Lung (tissue), 11 donors: ENCODE measurements at regions not wholly inside any gene's neighbourhood (a gene's known extent, or its start where the extent isn't known, plus 50 kb on each side); places are given as distances from the start of the nearest gene placed in this dataset.

ENCODE experiments used
- ATAC-seq: fragments of 200-7000 bp; cut with Tn5 transposase; one replicate; pipeline ENCODE4 v1.9.1; 2020; ENCODE audit warnings: moderate number of reproducible peaks; ENCODE audit not compliant: insufficient read depth, low FRiP score
- DNase-seq, 3 donors: peaks; one replicate each; pipeline ENCODE4 v3.0.0-alpha.2; 2013 to 2017
- H3K27ac ChIP-seq, 2 donors: one replicate each; pipeline ENCODE4 v1.5.1; 2013; ENCODE audit warnings: mild to moderate bottlenecking in 2 of 2, moderate library complexity in 2 of 2, control low read depth in 1 of 2, inconsistent platforms in 1 of 2, low read depth in 1 of 2, low read length in 1 of 2
- H3K27me3 ChIP-seq, 3 donors: one replicate each; pipeline ENCODE4 v1.5.1; 2013; ENCODE audit warnings: low read length in 2 of 3; ENCODE audit not compliant: control insufficient read depth in 3 of 3, insufficient read depth in 3 of 3
- H3K36me3 ChIP-seq, 4 donors: one replicate each; pipeline ENCODE4 v1.5.1; 2013; ENCODE audit warnings: low read length in 4 of 4, mild to moderate bottlenecking in 1 of 4, moderate library complexity in 1 of 4; ENCODE audit not compliant: control insufficient read depth in 4 of 4, insufficient read depth in 4 of 4
- H3K4me1 ChIP-seq, 5 donors: one replicate each; pipeline ENCODE4 v1.5.1; 2013; ENCODE audit warnings: low read length in 5 of 5, mild to moderate bottlenecking in 2 of 5, moderate library complexity in 1 of 5; ENCODE audit not compliant: control insufficient read depth in 5 of 5, insufficient read depth in 5 of 5
- H3K4me3 ChIP-seq: one replicate; pipeline ENCODE4 v1.5.1; 2013; ENCODE audit warnings: mild to moderate bottlenecking, control low read depth, moderate library complexity
- H3K9ac ChIP-seq, 2 donors: one replicate each; pipeline ENCODE4 v1.5.1; 2013; ENCODE audit warnings: low read length in 2 of 2, control low read depth in 1 of 2; ENCODE audit not compliant: insufficient read depth in 1 of 2
- H3K9me3 ChIP-seq, 4 donors: one replicate each; pipeline ENCODE4 v1.5.1; 2013; ENCODE audit warnings: low read length in 3 of 4, mild to moderate bottlenecking in 1 of 4, moderate library complexity in 1 of 4; ENCODE audit not compliant: control insufficient read depth in 4 of 4, insufficient read depth in 3 of 4
- WGBS, 2 donors: extraction: QIAGEN DNeasy Blood & Tissue Kit; methylation state at CpG; one replicate each; pipeline ENCODE4 v1.1.7; 2013; 5-methylcytosine and 5-hydroxymethylcytosine counted together
- TF ChIP-seq, protein P1 (sequence below): IDR thresholded peaks from 2 replicates; pipeline ENCODE4 v1.5.1; 2012; ENCODE audit warnings: mild to moderate bottlenecking; ENCODE audit errors: control extremely low read depth, extremely low read depth
- donor health status: control.
- donor health status: control.
- donor health status: Bipolar disorder and iron deficiency.
- donor health status: healthy.
- donor health status: DM: yes; HTN: yes; CAD: no.

DNA sequence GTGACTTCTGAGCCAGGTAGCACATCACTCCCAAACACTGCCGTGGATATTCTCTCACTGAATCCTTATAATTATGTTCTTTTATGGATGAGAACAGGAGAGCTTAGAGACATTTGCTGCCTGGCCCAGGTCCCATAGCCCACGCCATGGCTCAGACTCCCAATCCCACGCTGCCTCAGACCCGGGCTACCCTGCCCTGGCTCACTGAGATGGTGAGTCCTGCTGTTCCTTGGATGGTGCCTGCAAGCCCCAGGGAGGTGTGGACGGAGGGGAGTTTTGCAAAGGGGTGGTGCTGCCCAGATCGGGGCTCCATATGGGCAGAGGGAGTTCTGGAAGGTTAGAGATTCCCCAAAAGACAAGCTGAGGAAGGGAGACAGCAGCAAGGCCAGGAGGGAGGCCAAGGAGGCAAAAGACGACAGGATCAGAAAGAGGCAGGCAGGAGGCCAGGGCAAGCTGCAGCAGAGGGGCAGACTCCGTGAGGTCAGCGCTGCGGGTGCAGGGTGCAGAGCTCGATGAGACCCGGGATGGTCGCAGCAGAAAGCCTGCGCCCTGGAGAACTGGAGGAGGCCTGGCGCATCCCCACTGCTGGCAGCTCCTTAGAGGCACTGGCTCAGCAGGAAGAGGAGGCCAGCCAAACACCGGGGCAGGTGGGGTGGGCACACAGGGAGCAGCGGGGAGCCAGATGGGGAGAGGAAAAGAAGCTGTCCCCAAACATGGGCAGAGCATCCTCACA is 95.7 kb upstream of the ALDH1A3 start:
- ATAC-seq, result no peak
- H3K36me3 ChIP-seq, result no peaks in the 10 kb centered on the region
- H3K4me1 ChIP-seq, result peaks cover 0 to 12% (median 0%) of the 10 kb centered on the region in 5 donors
- WGBS, 2 donors, result 85 to 87% methylated on average over 17 of the region's 17 CpGs
- TF ChIP-seq, protein P1, sequence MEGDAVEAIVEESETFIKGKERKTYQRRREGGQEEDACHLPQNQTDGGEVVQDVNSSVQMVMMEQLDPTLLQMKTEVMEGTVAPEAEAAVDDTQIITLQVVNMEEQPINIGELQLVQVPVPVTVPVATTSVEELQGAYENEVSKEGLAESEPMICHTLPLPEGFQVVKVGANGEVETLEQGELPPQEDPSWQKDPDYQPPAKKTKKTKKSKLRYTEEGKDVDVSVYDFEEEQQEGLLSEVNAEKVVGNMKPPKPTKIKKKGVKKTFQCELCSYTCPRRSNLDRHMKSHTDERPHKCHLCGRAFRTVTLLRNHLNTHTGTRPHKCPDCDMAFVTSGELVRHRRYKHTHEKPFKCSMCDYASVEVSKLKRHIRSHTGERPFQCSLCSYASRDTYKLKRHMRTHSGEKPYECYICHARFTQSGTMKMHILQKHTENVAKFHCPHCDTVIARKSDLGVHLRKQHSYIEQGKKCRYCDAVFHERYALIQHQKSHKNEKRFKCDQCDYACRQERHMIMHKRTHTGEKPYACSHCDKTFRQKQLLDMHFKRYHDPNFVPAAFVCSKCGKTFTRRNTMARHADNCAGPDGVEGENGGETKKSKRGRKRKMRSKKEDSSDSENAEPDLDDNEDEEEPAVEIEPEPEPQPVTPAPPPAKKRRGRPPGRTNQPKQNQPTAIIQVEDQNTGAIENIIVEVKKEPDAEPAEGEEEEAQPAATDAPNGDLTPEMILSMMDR, result no peak
- H3K27me3 ChIP-seq, result peaks cover 4 to 7% (median 4%) of the 10 kb centered on the region in 3 donors
- H3K27ac ChIP-seq, result no peak overlapping the region
- peaks cover 0 to 8% (median 0%) of the 10 kb centered on the region in 4 donors for H3K9me3 ChIP-seq
- DNase-seq, result peak in 1 of 3 donors; percentile 3
- no peak overlapping the region for H3K4me3 ChIP-seq
- H3K9ac ChIP-seq, result no peak overlapping the region

DNA sequence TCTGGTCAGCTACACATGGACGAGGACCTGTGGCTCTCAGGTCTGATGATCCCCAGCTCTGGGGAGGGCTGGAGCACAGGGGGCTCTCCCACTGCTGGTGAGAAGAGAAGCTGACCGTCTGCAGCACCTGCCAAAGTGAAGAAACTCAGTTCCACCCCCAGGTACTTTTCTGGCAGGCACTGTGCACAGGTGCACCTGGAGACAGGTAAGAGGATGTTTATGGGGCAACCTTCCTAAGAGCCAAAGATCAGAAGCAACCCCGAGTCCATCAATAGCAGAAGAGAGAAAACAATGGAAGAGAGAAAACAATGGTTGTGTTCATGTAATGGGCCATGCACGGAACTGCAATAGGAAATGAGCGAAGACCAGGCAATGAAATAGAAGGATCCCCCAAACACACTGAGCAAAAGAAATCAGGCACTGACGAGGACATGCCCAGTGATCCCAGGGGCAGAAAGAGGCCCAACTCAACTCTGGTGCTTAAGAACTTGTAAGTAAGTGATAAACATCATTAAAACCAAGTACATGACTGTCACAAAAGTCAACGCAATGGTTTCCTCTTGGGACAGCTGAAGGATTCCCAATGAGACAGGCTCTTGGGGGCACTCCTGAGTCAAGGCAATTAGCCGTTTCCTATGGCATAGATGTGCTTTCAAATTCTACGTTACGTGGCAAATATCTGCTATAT is 95.0 kb upstream of the ALDH1A3 start:
- WGBS, 2 donors, result 75% methylated on average over 10 of the region's 10 CpGs
- H3K4me3 ChIP-seq, result no peak overlapping the region
- H3K4me1 ChIP-seq, result peaks cover 0 to 6% (median 0%) of the 10 kb centered on the region in 5 donors
- peaks cover 0 to 8% (median 0%) of the 10 kb centered on the region in 4 donors for H3K9me3 ChIP-seq
- H3K27me3 ChIP-seq, result peaks cover 4 to 7% (median 4%) of the 10 kb centered on the region in 3 donors
- H3K27ac ChIP-seq, result no peak overlapping the region
- H3K36me3 ChIP-seq, result no peaks in the 10 kb centered on the region
- ATAC-seq (no peak), DNase-seq (peak in 1 of 3 donors; percentile 1)
- TF ChIP-seq, protein P1, result no peak
- H3K9ac ChIP-seq, result no peak overlapping the region

DNA sequence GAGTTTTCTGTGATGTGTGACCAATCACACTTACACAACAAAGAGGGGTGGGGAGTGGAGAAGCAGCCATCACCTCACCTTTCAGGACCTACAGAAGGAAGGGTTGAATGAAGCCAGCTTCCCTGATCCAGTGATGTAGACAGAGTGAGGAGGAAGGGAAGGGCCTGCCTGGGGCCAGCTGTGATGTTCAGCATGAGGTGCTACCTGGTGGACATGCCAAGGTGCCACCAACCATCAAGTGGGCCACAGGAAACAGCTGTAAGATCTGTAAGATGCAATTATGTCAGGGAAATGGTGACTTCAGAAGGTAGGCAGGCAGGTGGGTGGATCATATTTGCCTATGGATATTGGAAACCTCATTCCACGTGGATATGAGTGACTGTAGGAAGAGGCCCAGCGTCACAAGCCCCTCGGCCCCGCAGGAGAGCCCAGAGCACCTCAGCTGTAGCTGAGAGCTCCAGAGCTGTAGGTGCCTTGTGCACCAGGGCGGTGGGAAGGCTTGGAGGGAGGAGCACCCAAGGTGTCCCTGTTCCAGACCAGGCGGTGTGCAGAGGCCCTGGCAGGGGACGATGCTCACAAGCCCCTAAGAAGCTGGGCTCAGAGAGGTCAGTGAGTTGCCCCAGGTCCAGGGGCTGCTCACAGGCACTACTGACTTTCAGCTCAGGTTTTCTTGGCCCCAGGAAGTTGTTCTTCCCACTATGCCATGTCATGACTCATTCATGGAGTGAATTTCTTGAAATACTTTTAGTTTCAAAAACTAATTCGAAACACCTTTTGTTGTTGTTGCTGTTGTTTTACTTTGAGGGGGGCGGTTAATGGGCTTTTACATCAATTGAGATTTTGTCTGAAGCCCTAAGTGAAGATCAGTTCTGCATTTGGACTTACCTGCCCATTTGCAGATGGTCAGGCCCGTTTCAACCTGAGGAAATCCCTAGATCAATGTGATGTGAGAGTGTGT is 94.2 kb upstream of the ALDH1A3 start:
- Histone ChIP-seq H3K4me1 (peaks cover 0 to 6% (median 0%) of the 10 kb centered on the region in 5 donors), H3K36me3 (no peaks in the 10 kb centered on the region), H3K9ac (no peak overlapping the region), H3K9me3 (peaks cover 0 to 8% (median 0%) of the 10 kb centered on the region in 4 donors), H3K4me3 (no peak overlapping the region), H3K27ac (no peak overlapping the region), H3K27me3 (peaks cover under 1 to 7% (median 4%) of the 10 kb centered on the region in 3 donors)
- TF ChIP-seq, protein P1, result no peak
- WGBS, 2 donors, result 86 to 91% methylated on average over 10 of the region's 10 CpGs
- no peak for ATAC-seq
- peak in 1 of 3 donors; percentile 4 for DNase-seq
